ENCODE measurements at regions not wholly inside any gene's neighbourhood (a gene's known extent, or its start where the extent isn't known, plus 50 kb on each side); places are given as distances from the start of the nearest gene placed in this dataset.

DNA sequence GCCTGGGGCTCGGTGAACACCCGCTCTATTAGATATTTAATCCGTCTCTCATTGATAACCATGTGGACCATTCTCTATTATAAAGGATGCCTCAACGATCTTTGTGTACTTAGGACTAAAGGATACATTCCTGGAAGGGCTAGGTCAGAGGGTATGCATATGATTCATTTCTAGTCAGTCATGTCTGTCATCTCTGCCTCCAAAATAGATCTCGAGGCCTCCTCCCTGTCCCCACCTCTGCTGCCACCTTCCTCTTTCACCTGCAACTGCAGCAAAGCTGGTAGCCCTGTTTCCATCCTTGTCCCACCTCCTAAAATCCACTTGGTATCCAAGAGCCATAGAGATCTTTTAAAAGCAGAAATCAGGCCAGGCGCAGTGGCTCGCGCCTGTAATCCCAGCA, 121.5 kb downstream of the KATNIP start:
- intact Hi-C loops (cut with DNase I) = no loop called here
- DNase-seq (ENCODE audit: low spot score) = no peak

DNA sequence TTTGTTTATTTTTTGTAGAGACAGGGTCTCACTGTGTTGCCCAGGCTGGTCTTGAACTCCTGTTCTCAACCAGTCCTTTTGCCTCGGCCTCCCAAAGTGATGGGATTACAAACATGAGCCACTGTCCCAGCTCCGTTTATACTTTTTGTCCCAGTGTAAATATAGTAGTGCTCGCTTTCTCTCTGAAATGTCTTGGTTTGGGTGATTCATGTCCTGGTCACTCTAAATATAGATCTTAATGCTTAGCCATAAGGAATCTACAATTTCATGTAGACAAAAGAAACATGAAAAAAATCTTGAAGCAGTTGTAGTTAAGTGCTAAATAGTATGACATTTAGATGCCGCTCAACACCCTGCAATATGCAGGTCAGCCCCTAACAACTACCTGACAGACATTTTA, 126.9 kb downstream of the KATNIP start:
- intact Hi-C loops (cut with DNase I) = no loop called here
- no peak for DNase-seq (ENCODE audit: low spot score)

DNA sequence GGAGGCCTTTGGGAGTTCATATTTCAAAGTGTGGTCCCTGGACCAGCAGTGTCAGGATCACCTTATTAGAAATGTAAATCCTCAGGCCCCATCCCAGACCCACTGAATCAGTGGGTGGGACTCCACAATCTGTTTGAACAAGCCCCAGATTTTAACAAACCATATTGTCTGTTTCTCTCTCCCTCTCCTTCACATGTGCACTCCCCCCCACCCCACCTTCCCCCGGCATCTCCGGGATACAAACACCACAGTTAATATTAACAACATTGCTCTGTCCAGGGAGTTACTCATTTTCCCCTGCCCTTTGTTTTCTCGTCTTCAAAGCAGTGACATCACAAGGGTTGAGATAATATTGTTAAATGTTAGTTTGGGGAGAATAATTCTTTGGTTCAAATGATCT, 127.3 kb downstream of the KATNIP start:
- peak; percentile 17 for DNase-seq (ENCODE audit: low spot score)
- intact Hi-C loops (cut with DNase I) = no loop called here

DNA sequence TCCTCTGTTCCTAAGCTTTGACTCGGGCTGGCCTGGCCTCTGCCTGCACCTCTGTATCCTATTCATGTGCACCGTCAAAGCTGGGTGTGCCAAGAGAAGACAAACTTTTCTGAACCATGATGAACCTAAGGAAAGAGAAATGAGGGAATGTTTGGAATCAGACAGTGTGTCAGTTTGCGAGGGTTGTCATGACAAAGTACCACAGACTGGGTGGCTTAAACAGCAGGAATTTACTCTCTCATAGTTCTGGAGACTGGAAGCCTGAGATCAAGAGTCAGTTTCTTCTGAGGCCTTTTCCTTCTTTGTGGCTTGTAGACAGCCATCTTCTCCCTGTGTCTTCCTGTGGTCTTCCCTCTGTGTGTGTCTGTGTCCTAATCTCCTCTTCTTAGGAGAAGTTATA, 129.0 kb downstream of the KATNIP start:
- intact Hi-C loops (cut with DNase I) = no loop called here
- peak; percentile 10 for DNase-seq (ENCODE audit: low spot score)

DNA sequence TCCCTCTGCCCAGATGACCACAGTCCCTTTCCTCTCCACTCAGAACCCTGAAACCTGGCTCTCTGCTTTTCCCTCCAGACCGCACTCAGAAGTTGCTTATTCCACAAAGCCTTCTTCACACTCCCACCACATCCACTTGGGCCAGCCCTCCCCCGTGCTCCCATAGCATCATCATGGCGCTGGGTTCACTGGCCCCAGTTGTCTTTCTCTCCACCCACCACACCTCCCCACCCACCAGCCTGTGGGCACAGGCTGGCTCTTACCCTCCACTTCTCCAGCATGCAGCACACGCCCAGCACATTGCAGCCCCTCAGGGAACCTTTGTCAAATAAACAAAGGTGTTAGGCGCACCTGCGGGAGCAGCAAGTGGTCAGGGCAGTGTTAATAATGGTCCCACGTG, 130.0 kb downstream of the KATNIP start:
- peak; percentile 15 for DNase-seq (ENCODE audit: low spot score)
- intact Hi-C loops (cut with DNase I) = no loop called here

DNA sequence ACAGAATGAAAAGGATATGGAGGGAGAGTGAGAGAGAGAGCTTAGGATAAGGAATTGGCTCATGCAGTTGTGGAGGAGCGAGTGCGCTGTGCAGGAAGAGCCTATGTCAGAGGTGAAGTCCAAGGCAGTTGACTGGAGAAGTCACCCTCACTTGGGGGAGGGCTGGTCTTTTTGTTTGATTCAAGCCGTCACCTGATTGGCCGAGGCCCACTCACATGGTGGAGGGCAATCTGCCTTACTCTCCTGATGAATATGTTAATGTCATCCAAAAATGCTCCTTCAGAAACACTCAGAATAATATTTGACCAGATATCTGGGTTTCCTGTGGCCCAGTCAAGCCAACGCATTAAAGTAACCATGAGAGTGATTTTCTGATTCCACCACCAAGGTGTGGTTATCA, 131.7 kb downstream of the KATNIP start:
- intact Hi-C loops (cut with DNase I) = no loop called here
- no peak for DNase-seq (ENCODE audit: low spot score)

DNA sequence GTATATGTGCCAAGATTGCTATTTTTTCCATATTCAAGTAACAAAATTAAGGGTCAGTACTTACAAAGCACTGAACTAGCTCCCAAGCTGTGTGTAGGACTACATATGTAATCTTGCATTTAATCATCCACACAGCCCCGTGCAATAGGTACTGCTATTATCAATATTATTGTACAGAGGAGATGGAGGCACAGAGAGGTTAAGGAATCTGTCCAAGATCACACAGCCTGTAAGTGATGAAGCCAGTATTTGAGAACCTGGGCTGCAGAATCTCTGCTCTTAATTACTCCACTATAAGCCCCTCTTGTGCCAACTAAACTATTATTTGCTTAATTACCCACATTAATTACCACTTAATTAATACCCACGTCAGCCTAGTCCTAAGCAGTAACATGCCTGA, 134.1 kb downstream of the KATNIP start:
- no peak for DNase-seq (ENCODE audit: low spot score)
- intact Hi-C loops (cut with DNase I) = no loop called here

DNA sequence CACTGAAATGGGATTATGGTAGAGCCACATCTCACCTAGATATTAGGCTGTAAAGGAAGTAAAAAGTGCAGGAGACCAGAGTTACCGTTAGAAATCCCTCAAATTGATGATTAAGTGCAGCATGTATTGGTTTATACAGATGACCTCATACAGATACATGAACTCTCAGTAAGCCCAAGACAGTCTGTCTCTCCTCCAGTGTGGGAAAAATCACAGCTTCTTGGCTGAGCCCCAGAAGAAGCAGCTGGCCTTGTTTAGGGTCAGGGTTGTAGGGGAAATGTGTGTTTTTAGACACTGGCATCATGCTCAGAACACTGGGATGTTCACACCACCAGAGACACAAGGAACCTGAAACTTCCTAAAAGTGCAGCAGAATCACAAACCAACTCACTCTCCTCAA, 135.9 kb downstream of the KATNIP start:
- DNase-seq (ENCODE audit: low spot score) = peak; percentile 17
- intact Hi-C loops (cut with DNase I) = no loop called here

DNA sequence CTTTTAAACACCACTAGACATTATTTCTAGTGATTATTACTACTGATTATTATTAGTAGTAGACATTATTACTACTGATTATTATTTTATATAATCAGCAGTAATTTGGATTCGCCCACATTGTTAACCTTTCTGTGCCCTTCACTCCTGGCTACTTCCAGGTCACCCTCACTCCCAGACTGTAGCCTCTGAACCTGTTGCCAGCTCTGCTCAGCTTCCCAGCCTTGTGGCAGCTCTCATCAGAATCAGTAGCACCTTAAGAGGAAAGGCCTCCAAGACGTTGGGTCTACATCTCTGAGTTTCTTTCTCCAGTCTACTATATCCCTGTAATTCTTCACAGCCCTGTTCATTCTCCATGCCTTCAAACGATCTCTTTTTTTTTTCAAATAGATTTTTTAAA, 137.0 kb downstream of the KATNIP start:
- intact Hi-C loops (cut with DNase I) = no loop called here
- peak; percentile 10 for DNase-seq (ENCODE audit: low spot score)

DNA sequence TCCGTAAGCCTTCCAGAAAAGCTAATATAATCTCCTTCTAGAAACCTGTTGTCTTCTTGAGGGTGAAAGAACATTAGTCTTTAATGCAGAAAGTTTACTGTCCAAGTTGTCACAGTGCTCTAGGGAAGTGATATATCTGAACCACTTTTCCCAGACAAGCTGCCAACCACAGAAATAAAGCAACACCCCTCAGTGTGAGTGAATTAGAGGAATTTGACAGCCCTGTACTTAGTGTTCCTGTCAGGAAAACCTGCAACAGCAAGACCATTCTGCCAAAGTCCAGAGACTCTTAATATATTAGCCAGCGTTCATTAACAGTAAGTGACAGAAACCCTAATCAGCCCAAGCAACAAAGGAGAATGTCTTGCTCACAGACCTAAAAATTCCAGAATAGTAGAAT, 137.7 kb downstream of the KATNIP start:
- peak; percentile 2 for DNase-seq (ENCODE audit: low spot score)
- intact Hi-C loops (cut with DNase I) = no loop called here

DNA sequence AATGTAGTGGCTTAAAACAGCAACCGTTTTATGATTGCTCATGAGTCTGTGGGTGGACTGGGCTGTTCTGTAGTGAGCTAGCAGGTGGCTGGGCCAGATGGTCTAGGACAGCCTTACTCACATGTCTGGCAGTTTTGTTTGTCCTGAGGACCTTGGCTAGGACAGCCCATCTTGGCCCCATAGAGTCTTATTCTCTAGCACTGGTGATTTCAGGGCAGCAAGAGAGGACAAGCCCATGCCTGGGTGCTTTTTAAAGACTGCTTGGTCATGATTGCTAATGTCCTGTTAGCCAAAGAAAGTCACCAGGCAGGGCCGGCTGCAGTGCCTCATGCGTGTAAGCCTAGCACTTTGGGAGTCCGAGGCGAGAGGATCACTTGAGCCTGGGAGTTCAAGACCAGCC, 139.8 kb downstream of the KATNIP start:
- DNase-seq (ENCODE audit: low spot score) = peak; percentile 57
- intact Hi-C loops (cut with DNase I) = no loop called here

DNA sequence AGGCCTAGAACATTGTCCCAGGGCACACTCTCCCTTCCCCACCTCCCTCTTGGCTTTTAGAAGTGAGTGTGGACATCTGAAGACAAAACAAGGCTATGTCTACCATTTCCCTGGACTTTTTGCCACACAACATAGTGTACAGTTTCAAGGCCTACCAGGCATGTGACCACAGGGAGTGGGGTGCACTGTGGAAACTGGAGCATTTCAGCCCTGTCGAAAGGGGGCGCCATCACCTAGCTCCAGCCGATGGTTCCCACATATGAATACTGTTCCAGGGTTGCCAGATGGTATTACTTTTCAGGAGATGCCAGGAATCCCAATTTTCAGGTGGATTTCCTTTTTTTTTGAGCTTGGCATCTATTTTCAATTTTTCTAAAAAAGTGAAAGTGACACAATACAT, 140.7 kb downstream of the KATNIP start:
- peak; percentile 35 for DNase-seq (ENCODE audit: low spot score)
- intact Hi-C loops (cut with DNase I) = no loop called here

DNA sequence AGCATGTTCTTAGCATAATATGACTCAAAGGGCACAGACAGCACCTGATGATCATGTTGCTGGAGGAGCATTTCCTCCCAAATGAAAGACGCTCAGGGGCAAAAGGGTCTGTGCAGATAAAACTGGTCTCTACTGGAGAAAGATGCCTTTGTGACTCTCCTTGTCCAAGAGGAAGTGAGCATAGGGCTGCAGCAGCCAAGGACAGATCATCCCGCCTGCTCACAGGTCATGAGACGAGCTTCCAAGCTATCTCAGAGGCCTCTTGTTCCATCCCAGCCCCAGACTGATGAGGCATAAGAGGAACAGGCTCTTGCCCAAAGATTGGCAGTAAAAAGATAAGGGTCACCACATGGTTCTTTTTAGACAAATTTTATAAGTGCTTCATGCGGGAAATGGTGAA, 141.8 kb downstream of the KATNIP start:
- DNase-seq (ENCODE audit: low spot score) = peak; percentile 68
- intact Hi-C loops (cut with DNase I) = no loop called here

DNA sequence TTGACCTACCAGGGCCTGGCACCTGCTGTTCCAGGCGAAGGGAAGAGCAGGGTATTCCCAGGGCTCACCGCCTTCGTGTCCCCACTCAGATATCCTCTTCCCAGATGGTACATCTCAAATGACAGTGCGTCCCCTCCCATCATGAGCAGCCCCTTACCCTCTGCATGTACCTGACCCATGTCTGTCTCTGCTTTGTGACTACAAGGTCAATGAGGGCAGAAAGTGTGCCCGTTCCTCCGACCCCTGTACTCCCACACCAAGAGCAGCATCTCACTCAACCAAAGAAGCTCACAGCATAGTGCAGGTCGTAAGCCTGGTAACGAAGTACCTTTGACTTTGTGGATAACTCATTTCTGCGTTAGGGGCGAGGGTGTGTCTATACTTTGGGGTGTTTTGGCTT, 142.6 kb downstream of the KATNIP start:
- peak; percentile 24 for DNase-seq (ENCODE audit: low spot score)

DNA sequence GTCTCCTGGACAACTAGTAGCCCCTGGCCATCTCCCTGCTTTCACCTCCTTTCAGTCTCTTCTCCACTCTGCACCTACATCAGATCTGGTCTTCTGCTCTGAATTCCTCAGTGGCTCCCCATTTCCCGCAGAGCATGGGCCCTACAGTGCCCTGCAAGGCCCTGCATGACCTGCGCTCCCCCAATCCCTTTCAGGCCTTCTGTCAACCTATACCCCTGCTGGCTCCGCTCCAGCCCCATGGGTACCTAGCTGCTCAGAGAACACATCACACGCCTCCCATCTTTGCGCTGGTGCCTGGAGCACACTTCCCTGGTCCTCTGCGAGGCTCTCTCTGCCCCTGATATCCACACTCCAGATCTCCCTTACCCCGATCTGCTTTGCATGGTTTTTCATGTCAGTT, 145.2 kb downstream of the KATNIP start:
- DNase-seq (ENCODE audit: low spot score) = peak; percentile 68
- intact Hi-C loops (cut with DNase I) = no loop called here

More for the DNA sequence above, 142.6 kb downstream of the KATNIP start:
- intact Hi-C loops (cut with DNase I) = no loop called here

DNA sequence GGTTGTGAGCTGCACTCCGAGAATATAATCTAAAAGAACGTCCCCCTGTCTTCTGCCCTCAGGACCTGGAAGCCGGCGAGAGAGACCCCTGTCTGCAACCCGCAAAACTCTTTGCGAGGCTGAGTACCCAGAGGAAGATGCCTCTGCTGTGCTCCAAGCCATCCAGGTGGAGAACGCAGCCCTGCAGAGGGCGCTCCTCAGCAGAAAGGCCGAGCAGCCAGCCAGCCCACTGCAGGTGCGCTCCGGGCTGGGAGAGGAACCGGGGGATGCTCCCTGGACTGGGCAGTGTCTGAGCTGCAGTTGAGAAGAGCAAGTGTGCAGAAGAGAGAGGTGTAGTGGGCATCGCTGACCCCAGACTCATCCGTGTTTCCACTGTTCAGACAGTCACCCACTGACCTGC, 148.3 kb downstream of the KATNIP start:
- intact Hi-C loops (cut with DNase I) = no loop called here
- DNase-seq (ENCODE audit: low spot score) = peak; percentile 59

DNA sequence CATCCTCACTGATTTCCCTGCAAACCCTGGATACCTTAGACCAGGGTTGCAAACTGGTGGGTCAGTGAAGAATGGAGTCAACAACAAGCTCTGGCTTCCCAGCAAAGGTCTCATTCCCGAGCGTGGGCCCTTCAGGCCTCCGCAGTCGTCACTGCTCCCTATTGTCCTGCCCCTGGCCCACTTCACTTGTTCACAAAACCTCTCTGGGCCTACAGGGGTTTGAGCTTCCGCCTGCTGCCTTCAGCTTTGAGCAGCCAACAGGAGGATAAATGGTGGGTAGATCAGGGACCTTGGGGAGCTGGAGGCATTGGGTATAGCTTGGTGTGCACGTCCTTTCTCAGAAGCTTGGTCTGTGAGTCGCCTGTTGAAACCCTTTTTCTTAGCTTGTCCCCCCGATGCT, 148.8 kb downstream of the KATNIP start:
- intact Hi-C loops (cut with DNase I) = no loop called here
- DNase-seq (ENCODE audit: low spot score) = peak; percentile 35

DNA sequence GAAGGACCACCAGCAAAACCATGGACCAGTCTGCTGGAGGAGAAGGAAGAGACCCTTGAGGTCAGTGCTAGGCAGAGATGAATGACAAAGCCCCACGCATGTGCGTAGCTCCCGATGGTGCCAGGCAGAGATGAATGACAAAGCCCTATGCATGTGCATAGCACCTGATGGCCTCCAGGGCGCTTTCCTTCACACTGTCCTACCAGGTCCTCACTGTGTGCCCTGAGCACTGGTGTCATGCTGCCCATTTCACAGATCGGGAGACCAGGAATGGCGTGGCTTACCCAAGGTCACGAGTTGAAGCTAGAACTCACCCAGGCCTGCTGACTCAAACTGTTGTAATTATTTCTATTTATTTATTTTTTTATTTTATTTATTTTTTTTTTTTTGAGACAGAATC, 149.6 kb downstream of the KATNIP start:
- DNase-seq (ENCODE audit: low spot score) = peak; percentile 72
- intact Hi-C loops (cut with DNase I) = no loop called here

DNA sequence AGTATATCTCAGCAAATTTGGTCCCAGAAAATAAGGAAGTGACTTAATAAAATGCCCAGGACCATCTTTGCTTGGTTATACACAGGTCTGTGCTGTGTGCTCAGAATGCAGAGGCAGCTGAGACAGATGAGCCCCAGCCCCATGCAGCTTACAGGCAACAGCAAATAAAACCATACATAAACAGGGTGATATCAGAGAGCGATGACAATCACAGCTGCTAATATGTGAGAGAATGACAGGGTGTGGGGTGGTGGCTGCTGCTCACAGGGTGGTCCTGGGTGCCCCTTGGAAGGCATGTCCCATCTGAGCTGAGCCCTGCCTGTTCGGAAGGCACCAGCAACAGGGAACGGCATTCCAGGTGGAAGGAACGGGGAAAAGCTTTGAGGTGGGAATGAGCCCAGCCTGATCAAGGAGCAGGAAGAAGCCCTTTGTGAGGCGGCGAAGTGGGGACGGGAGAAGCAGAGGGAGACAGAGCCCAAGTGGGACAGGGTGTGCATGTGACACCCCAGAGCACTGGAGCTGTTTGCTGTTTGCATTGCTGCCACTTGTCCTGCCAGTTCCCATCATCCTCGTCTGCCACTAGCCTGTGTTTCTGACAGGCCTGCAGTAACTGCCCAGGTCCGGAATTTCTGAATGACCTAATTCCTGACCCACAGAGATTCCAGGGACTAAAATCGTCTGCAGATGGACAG, 150.5 kb downstream of the KATNIP start:
- DNase-seq (ENCODE audit: low spot score) = peak; percentile 75
- intact Hi-C loops (cut with DNase I) = no loop called here

DNA sequence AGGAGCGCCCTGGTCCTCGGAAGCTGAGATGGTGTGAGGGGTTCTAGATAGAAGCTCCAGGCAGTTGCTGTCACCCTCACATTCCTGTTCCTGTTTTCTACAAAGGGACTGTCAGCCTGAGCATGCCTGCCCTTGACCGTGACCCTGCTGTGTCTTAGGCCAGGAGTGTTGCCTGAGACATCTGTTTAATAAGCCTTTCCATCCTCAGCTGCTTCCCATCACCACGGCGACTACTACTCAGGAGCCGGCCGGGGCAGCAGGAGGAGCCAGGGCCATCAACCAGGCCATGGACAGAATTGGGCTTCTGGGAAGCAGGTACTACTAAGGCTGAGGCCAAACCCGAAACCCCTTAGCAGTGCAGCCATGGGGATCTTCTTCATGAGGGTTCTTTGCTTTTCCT, 151.4 kb downstream of the KATNIP start:
- intact Hi-C loops (cut with DNase I) = no loop called here
- DNase-seq (ENCODE audit: low spot score) = peak; percentile 12

DNA sequence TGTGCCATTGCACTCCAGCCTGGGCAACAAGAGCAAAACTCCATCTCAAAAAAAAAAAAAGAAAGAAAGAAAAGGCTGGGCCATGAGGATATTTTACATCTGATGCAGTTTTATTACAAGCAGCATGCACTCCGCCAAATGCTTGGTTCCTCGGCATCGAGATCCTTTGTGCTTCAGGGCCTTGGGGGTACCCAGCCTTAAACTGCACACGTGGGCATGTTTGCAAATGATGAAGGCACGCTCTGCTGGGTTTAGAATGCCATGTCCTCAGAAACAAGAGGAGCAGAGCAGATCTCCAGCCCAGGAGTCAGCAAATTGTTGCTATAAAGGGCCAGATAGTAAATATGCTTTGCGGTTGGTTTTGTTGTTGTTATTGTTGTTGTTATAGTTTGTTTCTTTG, 153.2 kb downstream of the KATNIP start:
- intact Hi-C loops (cut with DNase I) = no loop called here
- no peak for DNase-seq (ENCODE audit: low spot score)

DNA sequence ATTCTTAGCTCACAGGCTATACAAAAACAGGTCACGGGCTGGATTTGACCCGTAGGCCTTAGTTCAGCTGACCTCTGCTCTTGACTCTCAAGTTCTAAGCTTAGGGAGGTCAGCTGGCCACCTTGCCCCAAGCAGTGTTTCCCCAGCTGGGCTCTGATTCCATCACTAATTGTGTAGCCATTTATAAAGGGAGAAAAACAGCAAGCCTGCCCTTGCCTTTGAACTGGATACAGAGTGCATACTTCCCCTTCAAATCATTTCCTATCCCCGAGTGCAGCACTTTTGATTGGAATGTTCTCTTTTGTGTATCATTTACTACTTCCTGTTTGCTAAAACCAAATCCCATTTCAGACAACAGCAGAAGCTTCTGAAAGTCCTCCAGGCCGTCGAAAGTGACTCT, 153.6 kb downstream of the KATNIP start:
- intact Hi-C loops (cut with DNase I) = no loop called here
- DNase-seq (ENCODE audit: low spot score) = peak; percentile 24
